Hepatocyte (in vitro differentiated cells): ENCODE measurements at regions not wholly inside any gene's neighbourhood (a gene's known extent, or its start where the extent isn't known, plus 50 kb on each side); places are given as distances from the start of the nearest gene placed in this dataset.

Experiments
- EZH2 ChIP-seq: fragments of 200-600 bp; sonication (generic); IDR thresholded peaks from 2 replicates; pipeline ENCODE4 v1.6.1; 2016; ENCODE audit warnings: antibody characterized with exemption, mild to moderate bottlenecking, borderline replicate concordance
- EZH2phosphoT487 ChIP-seq: fragments of 200-600 bp; sonication (generic); IDR thresholded peaks from one replicate; pipeline ENCODE4 v1.6.1; 2018; ENCODE audit warnings: antibody characterized with exemption, mild to moderate bottlenecking, low read depth, moderate library complexity; ENCODE audit not compliant: unreplicated experiment, severe bottlenecking
- TF ChIP-seq, protein P1 (sequence below): fragments of 200-600 bp; sonication (generic); IDR thresholded peaks from 2 replicates; pipeline ENCODE4 v1.5.1; 2016; ENCODE audit warnings: antibody characterized with exemption, mild to moderate bottlenecking; ENCODE audit not compliant: poor library complexity

DNA sequence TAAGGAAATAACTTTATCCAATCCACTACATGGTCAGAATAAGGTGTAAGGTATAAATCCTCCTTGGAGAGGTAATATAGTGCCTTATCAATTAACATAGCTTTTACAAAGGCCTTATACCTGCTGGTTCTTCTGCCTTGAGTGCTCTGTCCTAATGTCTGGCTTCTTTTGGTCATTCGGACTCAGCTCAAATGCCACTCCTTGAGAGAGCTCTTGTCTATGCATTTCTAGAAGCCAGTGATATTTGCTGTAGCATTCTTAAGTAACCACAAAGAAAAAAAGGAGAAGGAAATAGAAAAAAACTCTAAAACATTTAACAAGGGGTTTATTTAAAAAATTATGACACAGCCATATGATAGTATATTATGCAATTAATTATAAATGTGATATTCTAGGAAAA lies 444.8 kb upstream of the SLIT2 start:
- TF ChIP-seq, protein P1, sequence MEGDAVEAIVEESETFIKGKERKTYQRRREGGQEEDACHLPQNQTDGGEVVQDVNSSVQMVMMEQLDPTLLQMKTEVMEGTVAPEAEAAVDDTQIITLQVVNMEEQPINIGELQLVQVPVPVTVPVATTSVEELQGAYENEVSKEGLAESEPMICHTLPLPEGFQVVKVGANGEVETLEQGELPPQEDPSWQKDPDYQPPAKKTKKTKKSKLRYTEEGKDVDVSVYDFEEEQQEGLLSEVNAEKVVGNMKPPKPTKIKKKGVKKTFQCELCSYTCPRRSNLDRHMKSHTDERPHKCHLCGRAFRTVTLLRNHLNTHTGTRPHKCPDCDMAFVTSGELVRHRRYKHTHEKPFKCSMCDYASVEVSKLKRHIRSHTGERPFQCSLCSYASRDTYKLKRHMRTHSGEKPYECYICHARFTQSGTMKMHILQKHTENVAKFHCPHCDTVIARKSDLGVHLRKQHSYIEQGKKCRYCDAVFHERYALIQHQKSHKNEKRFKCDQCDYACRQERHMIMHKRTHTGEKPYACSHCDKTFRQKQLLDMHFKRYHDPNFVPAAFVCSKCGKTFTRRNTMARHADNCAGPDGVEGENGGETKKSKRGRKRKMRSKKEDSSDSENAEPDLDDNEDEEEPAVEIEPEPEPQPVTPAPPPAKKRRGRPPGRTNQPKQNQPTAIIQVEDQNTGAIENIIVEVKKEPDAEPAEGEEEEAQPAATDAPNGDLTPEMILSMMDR = no peak
- TF ChIP-seq EZH2phosphoT487 = no peak
- TF ChIP-seq EZH2 = no peak
